Prostate gland (tissue), 2 donors: ENCODE measurements at regions not wholly inside any gene's neighbourhood (a gene's known extent, or its start where the extent isn't known, plus 50 kb on each side); places are given as distances from the start of the nearest gene placed in this dataset.

Experiments
- CTCF ChIP-seq, 4 experiments: fragments of 200-600 bp in 2 of 4; fragments of 450-650 bp in 2 of 4; sonication (generic) in 2 of 4; IDR thresholded peaks; 1 replicate in 3 of 4; 2 replicates in 1 of 4; pipeline ENCODE4 v1.5.1; 2016 to 2019; ENCODE audit warnings: antibody characterized with exemption in 4 of 4, mild to moderate bottlenecking in 2 of 4, moderate library complexity in 2 of 4
- POLR2A ChIP-seq: fragments of 450-650 bp; IDR thresholded peaks from one replicate; pipeline ENCODE4 v1.6.1; 2016; ENCODE audit warnings: antibody characterized with exemption, mild to moderate bottlenecking

GRCh38 chr5:121658221-121658620 is 193.5 kb upstream of the FTMT start:
- TF ChIP-seq CTCF (IDR thresholded peaks at IDR 0.05): no peak
- no peak for TF ChIP-seq POLR2A
